OCI-LY1 (cell line): ENCODE measurements at regions not wholly inside any gene's neighbourhood (a gene's known extent, or its start where the extent isn't known, plus 50 kb on each side); places are given as distances from the start of the nearest gene placed in this dataset.

Source experiments
- CTCF ChIP-seq: fragments of 200-600 bp; sonication (generic), shearing (Covaris generic); IDR thresholded peaks from 2 replicates; pipeline ENCODE4 v1.5.1; 2017; ENCODE audit warnings: mild to moderate bottlenecking, antibody characterized with exemption, low read length, moderate library complexity, mixed read lengths
- EZH2 ChIP-seq: fragments of 200-600 bp; sonication (generic), shearing (Covaris generic); IDR thresholded peaks from 2 replicates; pipeline ENCODE4 v1.8.0; 2017; ENCODE audit warnings: borderline replicate concordance, mixed run types, mild to moderate bottlenecking, antibody characterized with exemption, low read length, moderate library complexity, mixed read lengths

- TF ChIP-seq CTCF (no peak), EZH2 (no peak)
These were observed 701.8 kb downstream of the ZPLD1 start for GRCh38 chr3:103136621-103137020.
